ENCODE measurements at regions not wholly inside any gene's neighbourhood (a gene's known extent, or its start where the extent isn't known, plus 50 kb on each side); places are given as distances from the start of the nearest gene placed in this dataset.

DNA sequence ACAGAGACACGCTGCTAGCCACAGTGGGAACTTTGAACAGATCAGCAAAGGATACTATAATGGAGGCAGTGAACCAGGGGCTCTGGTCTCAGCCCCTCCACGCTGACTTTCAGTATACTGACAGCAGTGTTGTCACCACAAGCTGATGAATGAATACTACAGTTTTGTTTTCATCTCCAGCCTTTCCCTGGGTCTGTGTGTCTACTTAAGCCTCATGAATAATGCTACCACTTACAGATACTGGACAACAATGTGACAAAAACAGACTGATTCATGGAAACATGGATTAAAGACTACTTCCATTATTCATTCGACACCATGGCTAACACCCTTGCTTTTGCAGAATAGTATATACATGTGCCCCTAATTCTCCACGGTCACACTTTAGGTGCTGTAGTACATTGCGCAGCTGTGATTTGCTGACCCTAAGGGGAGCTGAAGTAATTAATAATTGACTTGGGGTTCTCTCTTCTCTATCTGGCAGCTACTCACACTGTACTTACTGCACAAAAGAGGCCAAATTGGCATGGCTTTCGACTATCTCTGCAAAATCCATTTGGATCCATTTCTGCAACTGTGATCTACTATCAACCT lies 203.2 kb upstream of the LYPLAL1 start:
- TF ChIP-seq GATA1 (IDR thresholded peaks at IDR 0.05; ENCODE audit: low read depth, low read length) (no peak), POLR2A (IDR thresholded peaks at IDR 0.05; ENCODE audit: low read length) (no peak)
- no peak for DNase-seq

DNA sequence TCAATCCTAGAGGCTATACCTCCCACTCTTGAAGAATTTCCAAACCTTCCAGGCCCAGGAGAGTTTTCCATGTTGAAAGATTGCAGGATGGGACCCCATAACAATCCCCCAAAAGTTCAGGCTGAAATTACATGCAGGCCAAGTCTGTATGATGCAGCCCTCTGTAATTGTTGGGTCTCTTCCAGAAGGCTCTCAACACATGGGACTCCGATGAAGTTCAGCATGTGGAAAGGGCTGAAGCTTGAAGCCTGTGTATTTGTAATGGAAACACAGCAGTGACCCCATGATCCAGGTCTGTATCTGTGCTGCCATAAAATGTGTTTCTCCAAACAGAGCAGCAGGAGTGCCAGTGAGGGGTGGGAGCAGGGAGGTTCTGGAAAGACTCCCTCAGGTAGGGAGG lies 202.5 kb upstream of the LYPLAL1 start:
- TF ChIP-seq GATA1 (IDR thresholded peaks at IDR 0.05; ENCODE audit: low read depth, low read length) (no peak), POLR2A (IDR thresholded peaks at IDR 0.05; ENCODE audit: low read length) (no peak)
- no peak for DNase-seq

DNA sequence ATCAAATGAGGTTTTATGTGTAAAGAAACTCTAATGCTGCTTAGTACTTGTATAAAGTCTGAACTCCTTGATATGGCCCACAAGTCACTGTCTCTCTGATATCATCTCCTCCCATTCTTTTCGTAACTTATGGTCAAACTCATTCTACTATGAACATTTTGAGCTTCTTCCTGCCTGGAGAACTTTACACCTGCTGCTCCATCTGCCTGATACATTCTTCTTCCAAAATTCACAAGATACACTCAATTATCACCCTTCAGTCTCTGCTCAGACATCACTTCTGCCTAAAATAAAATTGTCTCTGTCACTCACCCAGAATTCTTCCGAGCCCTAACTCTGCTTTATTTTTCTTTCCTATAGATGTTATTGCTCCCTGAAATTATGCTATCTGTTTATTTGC lies 192.8 kb upstream of the LYPLAL1 start:
- no peak for DNase-seq
- TF ChIP-seq POLR2A (IDR thresholded peaks at IDR 0.05; ENCODE audit: low read length) (no peak), GATA1 (IDR thresholded peaks at IDR 0.05; ENCODE audit: low read depth, low read length) (no peak)

DNA sequence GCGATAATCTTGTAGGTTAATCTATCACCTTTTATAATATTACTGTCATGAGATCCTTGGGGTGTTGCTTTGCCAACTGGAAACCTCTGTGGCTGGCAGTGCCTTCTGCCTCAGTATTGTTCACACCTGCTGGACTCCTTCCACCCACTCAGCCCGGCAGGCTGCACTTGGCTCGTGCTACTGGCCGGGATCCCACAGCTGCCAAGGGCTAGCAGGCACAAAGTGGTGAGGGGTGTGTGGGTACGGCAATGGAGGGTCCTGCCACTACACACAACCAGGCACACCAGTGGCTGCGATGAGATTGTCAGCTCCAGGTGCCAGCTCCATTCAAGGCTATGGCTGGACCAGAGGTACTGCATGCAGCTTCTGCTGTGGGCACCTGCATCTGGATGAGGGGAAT lies 191.2 kb upstream of the LYPLAL1 start:
- no peak for TF ChIP-seq GATA1 (IDR thresholded peaks at IDR 0.05; ENCODE audit: low read depth, low read length)
- TF ChIP-seq POLR2A (IDR thresholded peaks at IDR 0.05; ENCODE audit: low read length) = no peak
- DNase-seq = no peak

DNA sequence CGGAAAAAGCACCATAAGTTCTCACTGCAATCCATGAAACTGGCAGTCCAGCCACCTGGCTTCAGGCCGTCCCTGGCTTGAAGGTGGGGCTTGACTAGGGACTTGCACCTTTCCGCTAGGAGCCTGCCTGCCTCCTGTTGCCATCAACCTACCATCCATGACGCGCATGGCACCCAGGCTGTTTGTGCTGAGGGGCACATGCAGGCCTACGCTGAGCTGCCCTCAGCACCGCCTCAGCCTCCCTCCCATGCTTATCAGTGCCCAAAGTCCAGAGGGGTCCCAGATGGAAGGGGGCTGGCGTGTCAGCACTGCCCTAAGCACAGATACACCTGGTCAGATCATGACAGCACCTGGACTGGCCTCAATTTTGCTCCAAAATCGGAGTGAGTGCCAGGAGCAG lies 190.2 kb upstream of the LYPLAL1 start:
- no peak for DNase-seq
- TF ChIP-seq GATA1 (IDR thresholded peaks at IDR 0.05; ENCODE audit: low read depth, low read length) (no peak), POLR2A (IDR thresholded peaks at IDR 0.05; ENCODE audit: low read length) (no peak)

DNA sequence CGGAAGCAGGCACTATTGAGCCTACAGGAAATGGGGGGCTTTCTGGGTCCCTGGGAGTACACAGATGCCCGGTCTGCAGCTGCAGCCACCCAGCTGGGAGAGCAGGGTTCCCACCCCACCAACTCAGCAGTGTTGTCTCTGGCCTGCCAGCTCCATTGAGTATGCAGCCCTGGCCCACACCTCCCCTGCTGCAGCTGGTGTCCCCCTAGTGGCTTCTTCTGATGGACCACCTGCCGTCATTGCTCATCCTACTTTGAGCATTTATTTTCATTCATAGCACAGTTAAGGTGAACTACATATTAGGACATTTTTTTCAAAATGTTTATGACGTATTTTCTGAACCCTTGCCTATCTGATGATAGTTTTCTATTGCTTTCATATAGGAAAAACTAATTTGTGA lies 189.8 kb upstream of the LYPLAL1 start:
- DNase-seq = peak in 1 of 2 experiments; percentile 1
- TF ChIP-seq GATA1 (IDR thresholded peaks at IDR 0.05; ENCODE audit: low read depth, low read length) (no peak), POLR2A (IDR thresholded peaks at IDR 0.05; ENCODE audit: low read length) (no peak)

DNA sequence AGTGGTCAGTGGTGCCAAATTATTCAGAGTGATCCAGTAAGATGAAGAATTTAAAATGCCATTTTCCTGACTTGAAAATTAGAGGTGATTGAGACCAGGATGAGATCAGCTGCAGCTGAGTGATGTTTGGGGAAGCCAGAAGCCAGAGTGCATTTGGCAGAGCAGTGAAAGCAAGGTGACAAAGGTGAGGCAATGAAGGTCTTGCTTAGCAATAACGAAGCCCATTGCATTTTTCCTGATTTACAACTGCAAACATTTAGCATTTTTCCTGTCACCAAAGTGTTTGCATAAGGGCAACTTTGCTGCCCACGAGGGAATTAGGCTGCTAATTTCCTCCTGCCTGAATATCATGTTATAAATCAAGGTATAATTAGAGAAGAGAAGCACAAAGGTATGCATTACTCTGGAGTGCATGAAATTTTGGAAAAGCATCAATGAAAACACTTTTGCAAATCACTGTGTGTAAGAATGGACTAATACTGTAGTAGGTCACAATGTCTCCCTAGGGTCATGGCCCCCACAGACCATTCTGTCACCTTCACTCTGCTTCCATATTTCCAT lies 188.2 kb upstream of the LYPLAL1 start:
- TF ChIP-seq POLR2A (IDR thresholded peaks at IDR 0.05; ENCODE audit: low read length) = no peak
- DNase-seq = no peak

DNA sequence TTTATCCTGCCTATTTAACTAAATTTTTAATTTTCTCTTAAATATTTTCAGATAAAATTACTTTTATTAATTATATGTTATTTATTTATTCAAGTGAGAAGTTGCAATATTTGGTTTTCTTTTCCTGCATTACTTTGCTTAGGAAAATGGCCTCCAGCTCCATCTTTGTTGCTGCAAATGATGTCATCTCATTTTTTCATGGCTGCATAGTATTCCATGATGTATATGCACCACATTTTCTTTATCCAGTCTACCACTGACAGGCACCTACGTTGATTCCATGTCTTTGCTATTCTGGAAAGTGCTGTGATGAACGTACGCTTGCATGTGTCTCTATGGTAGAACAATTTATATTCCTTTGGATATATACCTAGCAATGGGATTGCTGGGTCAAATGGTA lies 186.9 kb upstream of the LYPLAL1 start:
- no peak for TF ChIP-seq GATA1 (IDR thresholded peaks at IDR 0.05; ENCODE audit: low read depth, low read length)
- no peak for TF ChIP-seq POLR2A (IDR thresholded peaks at IDR 0.05; ENCODE audit: low read length)
- no peak for DNase-seq

DNA sequence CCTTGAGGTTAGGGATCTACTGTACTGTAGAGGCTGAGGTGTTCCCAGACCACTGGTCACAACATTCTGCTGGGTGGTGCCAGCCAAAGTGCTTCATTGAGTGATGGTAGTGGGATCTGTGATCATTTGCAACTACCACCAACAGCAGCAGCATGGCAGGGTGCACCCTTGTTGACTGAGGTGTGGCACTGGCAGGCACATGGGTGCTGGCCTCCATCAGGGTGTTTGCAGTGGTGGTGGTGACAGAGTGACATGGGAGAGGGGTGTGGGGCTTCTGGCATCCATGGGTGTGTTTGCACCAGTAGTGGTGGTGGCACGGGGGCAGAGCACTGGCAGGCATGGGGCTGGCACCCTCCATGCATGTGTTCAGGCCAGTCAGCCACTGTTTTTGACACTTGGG lies 183.7 kb upstream of the LYPLAL1 start:
- DNase-seq = no peak
- TF ChIP-seq POLR2A (IDR thresholded peaks at IDR 0.05; ENCODE audit: low read length) (no peak), GATA1 (IDR thresholded peaks at IDR 0.05; ENCODE audit: low read depth, low read length) (no peak)

DNA sequence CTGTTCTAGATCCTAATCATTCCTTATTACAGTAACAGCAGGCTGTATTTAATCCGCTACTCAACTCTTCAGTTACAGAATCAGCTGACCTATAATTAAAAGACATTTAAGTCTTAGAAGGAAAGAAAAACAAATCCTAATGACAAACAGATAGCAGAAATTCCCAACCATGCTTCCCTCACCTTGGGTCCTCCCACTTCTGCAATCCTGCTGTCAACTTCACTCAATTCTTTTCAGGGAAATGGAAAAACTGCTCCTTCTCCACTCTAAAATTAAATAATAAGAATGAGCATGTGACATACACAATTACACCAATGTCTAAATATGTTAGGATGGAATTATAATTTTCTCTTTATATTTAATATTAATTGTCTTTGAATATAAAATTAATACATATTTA lies 182.6 kb upstream of the LYPLAL1 start:
- TF ChIP-seq GATA1 (IDR thresholded peaks at IDR 0.05; ENCODE audit: low read depth, low read length) (no peak), POLR2A (IDR thresholded peaks at IDR 0.05; ENCODE audit: low read length) (no peak)
- DNase-seq = no peak

DNA sequence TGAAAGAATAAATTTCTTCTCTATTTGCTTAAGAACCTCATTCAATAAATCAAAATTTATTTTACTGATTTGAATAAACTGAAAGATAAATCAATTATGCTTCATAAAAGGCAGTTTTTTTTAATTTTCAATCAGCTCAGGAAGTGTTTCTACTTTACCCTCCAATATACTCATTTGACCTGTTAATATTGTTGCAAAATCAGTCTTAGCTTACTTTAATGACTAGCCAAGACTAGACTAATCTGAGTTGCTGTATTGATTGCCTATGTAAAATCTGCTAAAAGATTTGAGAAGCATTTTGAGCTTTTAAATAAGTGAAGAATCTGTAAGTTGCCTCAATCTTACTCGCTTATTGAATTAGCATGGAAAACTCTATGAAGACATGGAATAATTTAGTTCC lies 179.1 kb upstream of the LYPLAL1 start:
- no peak for TF ChIP-seq POLR2A (IDR thresholded peaks at IDR 0.05; ENCODE audit: low read length)
- no peak for TF ChIP-seq GATA1 (IDR thresholded peaks at IDR 0.05; ENCODE audit: low read depth, low read length)
- no peak for DNase-seq

DNA sequence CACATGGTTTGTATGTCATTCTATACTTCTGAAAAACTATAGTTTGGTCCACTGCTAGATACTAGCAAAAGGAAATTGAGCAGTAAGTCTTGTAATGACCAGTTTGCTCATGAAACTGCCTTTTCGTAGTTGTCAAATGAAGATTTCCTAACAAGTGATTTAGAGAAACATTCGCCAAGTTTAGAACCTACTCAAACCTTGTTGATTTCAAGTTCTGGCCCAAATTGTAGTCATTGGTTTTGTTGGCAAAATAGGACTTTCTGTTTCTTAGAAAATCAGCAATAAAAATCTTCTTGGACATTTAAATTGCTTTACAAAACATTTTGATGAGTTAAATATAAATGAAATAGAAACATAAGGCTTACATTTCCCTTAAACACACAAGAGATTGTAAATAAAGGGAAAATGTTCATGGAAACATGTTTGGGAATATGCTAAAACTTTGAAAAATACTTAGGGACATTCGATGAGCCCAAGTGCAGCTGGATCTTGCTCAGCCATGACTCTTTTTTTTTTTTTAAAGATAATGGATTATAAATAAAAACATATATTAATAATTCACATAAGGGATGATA lies 178.5 kb upstream of the LYPLAL1 start:
- no peak for DNase-seq
- TF ChIP-seq GATA1 (IDR thresholded peaks at IDR 0.05; ENCODE audit: low read depth, low read length) (no peak), POLR2A (IDR thresholded peaks at IDR 0.05; ENCODE audit: low read length) (no peak)

DNA sequence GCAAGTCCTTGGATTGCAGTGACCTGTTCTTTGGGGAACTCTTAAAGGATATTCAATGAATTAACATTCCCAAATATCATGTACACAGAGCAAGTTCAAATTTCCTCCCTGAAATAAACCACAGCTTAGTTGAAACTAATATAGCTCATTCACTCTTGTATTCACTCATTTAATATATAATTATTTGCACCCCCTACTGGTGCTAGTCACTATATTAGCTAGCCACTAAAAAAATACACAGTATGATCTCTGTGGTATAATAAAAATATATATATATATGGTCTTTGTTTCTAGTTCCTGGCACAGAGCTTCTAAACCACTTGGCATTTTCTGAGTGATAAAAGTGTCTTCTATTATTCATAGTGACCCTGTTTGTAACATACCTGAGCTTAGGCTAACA lies 177.3 kb upstream of the LYPLAL1 start:
- no peak for TF ChIP-seq GATA1 (IDR thresholded peaks at IDR 0.05; ENCODE audit: low read depth, low read length)
- no peak for TF ChIP-seq POLR2A (IDR thresholded peaks at IDR 0.05; ENCODE audit: low read length)
- DNase-seq = no peak

DNA sequence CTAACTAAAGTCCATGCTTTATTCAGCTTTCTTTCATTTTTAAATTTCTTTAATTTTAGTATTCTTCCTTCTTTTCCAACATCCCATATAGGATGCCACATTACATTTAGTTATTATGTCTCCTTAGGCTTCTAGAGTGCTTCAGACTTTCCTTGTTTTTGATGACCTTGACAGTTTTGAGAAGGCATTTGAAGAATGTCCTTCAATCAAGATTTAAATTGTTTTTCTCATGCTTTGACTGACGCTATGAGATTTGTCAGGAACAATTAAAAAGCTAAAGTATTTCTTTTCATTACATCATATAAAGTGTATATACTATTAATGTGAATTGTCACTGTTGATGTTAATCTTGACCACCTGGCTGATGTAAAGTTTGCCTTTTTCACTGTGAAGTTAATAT lies 173.7 kb upstream of the LYPLAL1 start:
- no peak for TF ChIP-seq POLR2A (IDR thresholded peaks at IDR 0.05; ENCODE audit: low read length)
- no peak for TF ChIP-seq GATA1 (IDR thresholded peaks at IDR 0.05; ENCODE audit: low read depth, low read length)
- DNase-seq = no peak

DNA sequence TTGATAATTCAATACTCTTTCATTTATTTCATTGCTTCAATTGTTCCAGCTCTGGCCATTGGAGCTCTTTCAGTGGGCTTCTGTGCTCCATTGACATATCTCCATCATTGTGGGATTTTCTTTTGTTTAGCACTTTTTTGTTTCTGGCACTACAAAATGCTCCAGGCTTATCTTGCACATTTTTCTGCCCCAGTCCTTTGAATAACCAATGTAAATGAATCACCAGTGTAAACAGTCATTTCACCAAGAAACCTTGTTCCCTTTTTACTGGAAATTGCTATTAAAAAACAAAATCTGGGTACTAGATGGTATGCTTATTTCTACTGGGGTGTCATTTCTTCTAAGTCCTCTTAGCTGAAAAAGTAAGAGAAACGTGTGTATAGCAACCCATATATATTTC lies 173.0 kb upstream of the LYPLAL1 start:
- no peak for TF ChIP-seq POLR2A (IDR thresholded peaks at IDR 0.05; ENCODE audit: low read length)
- DNase-seq = no peak
